ENCODE measurements at regions not wholly inside any gene's neighbourhood (a gene's known extent, or its start where the extent isn't known, plus 50 kb on each side); places are given as distances from the start of the nearest gene placed in this dataset.

DNA sequence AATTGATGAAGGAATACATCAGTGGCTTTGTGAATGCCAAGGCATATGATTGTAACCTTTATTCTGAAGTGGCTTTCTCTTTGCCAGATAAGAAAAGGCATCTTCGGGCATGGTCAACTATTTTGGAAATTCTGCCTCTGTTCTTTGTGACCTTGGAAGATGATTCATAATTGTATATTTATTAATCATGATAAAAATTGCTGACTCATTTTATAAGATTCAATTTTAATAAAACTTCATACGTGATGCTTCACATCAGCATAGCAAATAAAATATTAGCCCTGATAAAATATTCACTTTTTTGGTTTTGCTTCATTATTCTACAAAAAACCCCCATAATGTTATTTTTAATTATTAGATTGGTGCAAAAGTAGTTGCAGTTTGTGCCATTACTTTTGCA, 200.5 kb downstream of the MACC1 start:
- no peak overlapping the region for H3K4me3 ChIP-seq
- no peaks in the 10 kb centered on the region for H3K27me3 ChIP-seq
- H3K36me3 ChIP-seq: no peaks in the 10 kb centered on the region
- intact Hi-C loops (cut with DNase I; ENCODE audit: low total_unique reads) (no loop called here), in situ Hi-C loops (cut with MboI; ENCODE audit: low pct_ligation_motif_present in 1 of 4, low pct_unique_long_range_greater_than_20kb in 1 of 4, low sequenced_read_pairs in 3 of 4) (no loop called here)
- H3K27ac ChIP-seq: no peak overlapping the region
- H3K4me1 ChIP-seq: no peaks in the 10 kb centered on the region
- H3K9me3 ChIP-seq: no peaks in the 10 kb centered on the region
- DNase-seq: no peak
- no peak for TF ChIP-seq EP300 (IDR thresholded peaks at IDR 0.05; ENCODE audit: low read depth)
- TF ChIP-seq POLR2A (IDR thresholded peaks at IDR 0.05): no peak
- TF ChIP-seq, protein P1, sequence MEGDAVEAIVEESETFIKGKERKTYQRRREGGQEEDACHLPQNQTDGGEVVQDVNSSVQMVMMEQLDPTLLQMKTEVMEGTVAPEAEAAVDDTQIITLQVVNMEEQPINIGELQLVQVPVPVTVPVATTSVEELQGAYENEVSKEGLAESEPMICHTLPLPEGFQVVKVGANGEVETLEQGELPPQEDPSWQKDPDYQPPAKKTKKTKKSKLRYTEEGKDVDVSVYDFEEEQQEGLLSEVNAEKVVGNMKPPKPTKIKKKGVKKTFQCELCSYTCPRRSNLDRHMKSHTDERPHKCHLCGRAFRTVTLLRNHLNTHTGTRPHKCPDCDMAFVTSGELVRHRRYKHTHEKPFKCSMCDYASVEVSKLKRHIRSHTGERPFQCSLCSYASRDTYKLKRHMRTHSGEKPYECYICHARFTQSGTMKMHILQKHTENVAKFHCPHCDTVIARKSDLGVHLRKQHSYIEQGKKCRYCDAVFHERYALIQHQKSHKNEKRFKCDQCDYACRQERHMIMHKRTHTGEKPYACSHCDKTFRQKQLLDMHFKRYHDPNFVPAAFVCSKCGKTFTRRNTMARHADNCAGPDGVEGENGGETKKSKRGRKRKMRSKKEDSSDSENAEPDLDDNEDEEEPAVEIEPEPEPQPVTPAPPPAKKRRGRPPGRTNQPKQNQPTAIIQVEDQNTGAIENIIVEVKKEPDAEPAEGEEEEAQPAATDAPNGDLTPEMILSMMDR (IDR thresholded peaks at IDR 0.05): no peak
- no peak for TF ChIP-seq POLR2AphosphoS5 (IDR thresholded peaks at IDR 0.05)
- 90 to 96% methylated on average over 2 of the region's 2 CpGs for WGBS, 2 donors (ENCODE audit: low coverage in 1 of 2)

DNA sequence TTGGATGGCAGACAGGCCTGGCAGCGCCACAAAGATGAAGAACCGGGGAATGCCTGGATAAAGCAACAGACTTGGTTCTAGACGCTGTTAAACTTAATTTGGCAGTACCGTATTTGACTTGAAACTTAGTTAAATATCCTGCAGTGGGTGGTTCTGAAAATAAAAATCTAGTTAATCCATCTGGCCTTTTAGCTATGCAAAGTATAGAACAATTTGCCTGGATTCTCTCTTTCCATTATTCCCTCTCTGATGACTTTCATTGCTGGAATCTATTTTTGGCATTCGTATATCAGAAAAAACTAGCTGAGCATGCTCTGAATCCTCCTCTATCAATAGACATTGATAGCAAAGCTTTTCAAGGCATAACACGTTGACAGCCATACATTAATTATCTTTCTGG, 203.6 kb downstream of the MACC1 start:
- no peak for TF ChIP-seq POLR2A (IDR thresholded peaks at IDR 0.05)
- TF ChIP-seq, protein P1 (IDR thresholded peaks at IDR 0.05): no peak
- TF ChIP-seq POLR2AphosphoS5 (IDR thresholded peaks at IDR 0.05): no peak
- no peak for TF ChIP-seq EP300 (IDR thresholded peaks at IDR 0.05; ENCODE audit: low read depth)
- Histone ChIP-seq H3K27me3 (no peaks in the 10 kb centered on the region), H3K4me1 (no peaks in the 10 kb centered on the region), H3K27ac (no peak overlapping the region), H3K36me3 (no peaks in the 10 kb centered on the region), H3K9me3 (no peaks in the 10 kb centered on the region), H3K4me3 (no peak overlapping the region)
- DNase-seq: no peak
- in situ Hi-C loops (cut with MboI; ENCODE audit: low pct_ligation_motif_present in 1 of 4, low pct_unique_long_range_greater_than_20kb in 1 of 4, low sequenced_read_pairs in 3 of 4): no loop called here
- intact Hi-C loops (cut with DNase I; ENCODE audit: low total_unique reads): no loop called here
- 78 to 82% methylated on average over 6 of the region's 6 CpGs for WGBS, 2 donors (ENCODE audit: low coverage in 1 of 2)

DNA sequence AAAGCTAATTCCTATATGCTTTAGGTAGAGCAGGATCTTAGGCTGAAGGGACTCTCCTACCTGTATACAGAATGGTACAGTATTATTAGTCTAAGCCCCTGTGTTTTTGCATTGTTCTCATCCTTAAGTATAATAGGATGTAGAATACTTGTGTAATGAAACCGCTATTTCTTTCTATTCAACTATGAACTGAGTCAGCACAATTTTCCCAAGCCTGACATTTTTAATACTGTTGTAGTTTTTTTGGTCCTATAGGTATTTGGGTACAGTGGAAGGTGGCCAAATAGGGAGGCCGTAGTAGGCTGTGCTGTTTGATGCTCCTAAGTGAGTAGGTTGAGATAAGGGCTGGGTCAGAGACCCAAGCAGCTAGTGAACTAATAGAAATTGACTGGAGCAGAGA, 205.1 kb downstream of the MACC1 start:
- no peak overlapping the region for H3K27ac ChIP-seq
- no peak for DNase-seq
- no peaks in the 10 kb centered on the region for H3K36me3 ChIP-seq
- no peaks in the 10 kb centered on the region for H3K27me3 ChIP-seq
- H3K4me1 ChIP-seq: no peaks in the 10 kb centered on the region
- intact Hi-C loops (cut with DNase I; ENCODE audit: low total_unique reads) (no loop called here), in situ Hi-C loops (cut with MboI; ENCODE audit: low pct_ligation_motif_present in 1 of 4, low pct_unique_long_range_greater_than_20kb in 1 of 4, low sequenced_read_pairs in 3 of 4) (no loop called here)
- no peak overlapping the region for H3K4me3 ChIP-seq
- no peaks in the 10 kb centered on the region for H3K9me3 ChIP-seq
- TF ChIP-seq POLR2A (IDR thresholded peaks at IDR 0.05) (no peak), EP300 (IDR thresholded peaks at IDR 0.05; ENCODE audit: low read depth) (no peak), POLR2AphosphoS5 (IDR thresholded peaks at IDR 0.05) (no peak)
- 92 to 97% methylated on average over 2 of the region's 2 CpGs for WGBS, 2 donors (ENCODE audit: low coverage in 1 of 2)

DNA sequence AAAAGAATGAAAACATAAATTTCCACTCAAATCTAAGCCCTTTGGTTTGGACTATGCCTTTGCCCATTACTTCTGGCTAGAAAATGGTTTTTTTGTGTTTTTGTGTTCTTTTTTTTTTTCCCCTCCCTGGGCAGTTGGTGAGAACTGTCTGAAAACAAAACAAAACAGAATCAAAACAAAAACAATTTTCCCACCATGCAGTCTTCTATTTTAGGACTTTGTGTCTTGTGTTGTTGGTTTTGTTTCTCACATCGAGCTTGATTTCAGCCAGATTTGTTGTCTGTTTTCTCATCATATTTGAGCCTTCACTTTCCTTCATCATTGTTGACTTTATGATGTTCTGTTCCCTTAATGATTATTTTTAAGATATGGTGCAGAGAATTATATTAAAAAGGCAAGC, 206.3 kb downstream of the MACC1 start:
- no peak overlapping the region for H3K4me3 ChIP-seq
- 78 to 82% methylated on average over 1 of the region's 1 CpG for WGBS, 2 donors (ENCODE audit: low coverage in 1 of 2)
- DNase-seq: no peak
- TF ChIP-seq EP300 (IDR thresholded peaks at IDR 0.05; ENCODE audit: low read depth): no peak
- TF ChIP-seq, protein P1 (IDR thresholded peaks at IDR 0.05): no peak
- no peak for TF ChIP-seq POLR2A (IDR thresholded peaks at IDR 0.05)
- no peak for TF ChIP-seq POLR2AphosphoS5 (IDR thresholded peaks at IDR 0.05)
- no peaks in the 10 kb centered on the region for H3K36me3 ChIP-seq
- no peaks in the 10 kb centered on the region for H3K9me3 ChIP-seq
- H3K27ac ChIP-seq: no peak overlapping the region
- in situ Hi-C loops (cut with MboI; ENCODE audit: low pct_ligation_motif_present in 1 of 4, low pct_unique_long_range_greater_than_20kb in 1 of 4, low sequenced_read_pairs in 3 of 4) (no loop called here), intact Hi-C loops (cut with DNase I; ENCODE audit: low total_unique reads) (no loop called here)
- no peaks in the 10 kb centered on the region for H3K27me3 ChIP-seq
- no peaks in the 10 kb centered on the region for H3K4me1 ChIP-seq

DNA sequence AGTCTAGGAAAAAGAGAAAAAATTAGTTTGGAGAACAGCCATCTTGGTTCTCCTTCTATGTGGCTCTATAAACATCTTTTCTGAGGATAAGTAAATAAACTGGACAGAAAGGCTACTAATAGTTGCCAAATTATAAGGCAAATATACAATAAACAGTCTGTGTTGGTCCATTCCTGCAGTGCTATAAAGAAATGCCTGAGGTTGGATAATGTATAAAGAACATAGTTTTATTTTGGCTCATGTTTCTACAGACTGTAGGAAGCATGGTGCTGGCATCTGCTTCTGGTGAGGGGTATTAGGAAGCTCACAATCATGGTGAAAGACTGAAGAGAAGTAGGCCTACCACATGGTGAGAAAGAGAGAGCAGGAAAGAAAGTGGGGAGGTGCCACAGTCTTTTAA, 209.7 kb downstream of the MACC1 start:
- DNase-seq: no peak
- H3K4me1 ChIP-seq: no peaks in the 10 kb centered on the region
- in situ Hi-C loops (cut with MboI; ENCODE audit: low pct_ligation_motif_present in 1 of 4, low pct_unique_long_range_greater_than_20kb in 1 of 4, low sequenced_read_pairs in 3 of 4): no loop called here
- no peaks in the 10 kb centered on the region for H3K36me3 ChIP-seq
- no peak for TF ChIP-seq EP300 (IDR thresholded peaks at IDR 0.05; ENCODE audit: low read depth)
- TF ChIP-seq POLR2A (IDR thresholded peaks at IDR 0.05): no peak
- no peak for TF ChIP-seq POLR2AphosphoS5 (IDR thresholded peaks at IDR 0.05)
- TF ChIP-seq, protein P1 (IDR thresholded peaks at IDR 0.05): no peak
- no peaks in the 10 kb centered on the region for H3K9me3 ChIP-seq
- H3K27me3 ChIP-seq: no peaks in the 10 kb centered on the region
- no peak overlapping the region for H3K4me3 ChIP-seq
- intact Hi-C loops (cut with DNase I; ENCODE audit: low total_unique reads): no loop called here
- no peak overlapping the region for H3K27ac ChIP-seq
